ENCODE measurements at regions not wholly inside any gene's neighbourhood (a gene's known extent, or its start where the extent isn't known, plus 50 kb on each side); places are given as distances from the start of the nearest gene placed in this dataset.

GRCh38 chr13:63706751-63707150 is 2291.1 kb upstream of the PCDH20 start:
- no peaks in the 10 kb centered on the region for H3K4me1 ChIP-seq (ENCODE audit: control insufficient read depth, low read length)
- no peak overlapping the region for H3K4me3 ChIP-seq (ENCODE audit: low read length)
- no peaks in the 10 kb centered on the region for H3K9me3 ChIP-seq (ENCODE audit: control insufficient read depth, insufficient read depth, low read length)
- H3F3A ChIP-seq (ENCODE audit: control insufficient read depth, insufficient read depth): no peaks in the 10 kb centered on the region
- H3K36me3 ChIP-seq (ENCODE audit: control insufficient read depth, low read length): no peaks in the 10 kb centered on the region
- no peaks in the 10 kb centered on the region for H3K9me2 ChIP-seq (replicated peaks; ENCODE audit: control insufficient read depth, low read length)
- TF ChIP-seq, protein P1, sequence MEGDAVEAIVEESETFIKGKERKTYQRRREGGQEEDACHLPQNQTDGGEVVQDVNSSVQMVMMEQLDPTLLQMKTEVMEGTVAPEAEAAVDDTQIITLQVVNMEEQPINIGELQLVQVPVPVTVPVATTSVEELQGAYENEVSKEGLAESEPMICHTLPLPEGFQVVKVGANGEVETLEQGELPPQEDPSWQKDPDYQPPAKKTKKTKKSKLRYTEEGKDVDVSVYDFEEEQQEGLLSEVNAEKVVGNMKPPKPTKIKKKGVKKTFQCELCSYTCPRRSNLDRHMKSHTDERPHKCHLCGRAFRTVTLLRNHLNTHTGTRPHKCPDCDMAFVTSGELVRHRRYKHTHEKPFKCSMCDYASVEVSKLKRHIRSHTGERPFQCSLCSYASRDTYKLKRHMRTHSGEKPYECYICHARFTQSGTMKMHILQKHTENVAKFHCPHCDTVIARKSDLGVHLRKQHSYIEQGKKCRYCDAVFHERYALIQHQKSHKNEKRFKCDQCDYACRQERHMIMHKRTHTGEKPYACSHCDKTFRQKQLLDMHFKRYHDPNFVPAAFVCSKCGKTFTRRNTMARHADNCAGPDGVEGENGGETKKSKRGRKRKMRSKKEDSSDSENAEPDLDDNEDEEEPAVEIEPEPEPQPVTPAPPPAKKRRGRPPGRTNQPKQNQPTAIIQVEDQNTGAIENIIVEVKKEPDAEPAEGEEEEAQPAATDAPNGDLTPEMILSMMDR (IDR thresholded peaks at IDR 0.05; ENCODE audit: low read depth, low read length, poor library complexity, severe bottlenecking): no peak
- TF ChIP-seq EZH2phosphoT487 (IDR thresholded peaks at IDR 0.05; ENCODE audit: borderline replicate concordance, low read length): no peak
- H3K4me2 ChIP-seq (ENCODE audit: low read length): no peak overlapping the region
- no peaks in the 10 kb centered on the region for H4K20me1 ChIP-seq (ENCODE audit: control insufficient read depth, insufficient read depth, low read depth, low read length)
- H3K27me3 ChIP-seq (ENCODE audit: control insufficient read depth, low read length): no peaks in the 10 kb centered on the region
- no peak overlapping the region for H3K27ac ChIP-seq (ENCODE audit: low read depth, low read length)
- no peaks in the 10 kb centered on the region for H3K79me2 ChIP-seq (ENCODE audit: control insufficient read depth, low read length)

DNA sequence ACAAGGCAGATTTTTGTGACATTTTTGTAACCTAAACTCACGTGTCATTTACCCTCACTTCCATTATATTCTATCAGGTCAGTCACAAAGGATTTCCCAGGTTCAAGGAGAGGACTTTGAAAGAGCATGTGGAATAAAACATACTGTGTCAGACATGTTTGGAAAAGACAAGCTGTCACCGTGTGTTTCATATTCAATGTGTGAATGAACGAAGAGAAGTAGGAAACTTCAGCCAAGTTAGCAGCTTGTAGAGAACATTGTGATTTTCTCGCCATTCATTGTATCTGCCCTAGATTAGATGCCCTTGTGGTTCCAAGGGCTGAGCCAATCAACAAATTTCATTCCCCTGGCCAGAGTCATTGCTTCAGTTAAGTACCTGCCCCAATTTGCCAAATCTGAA is 2288.9 kb upstream of the PCDH20 start:
- Histone ChIP-seq H3K79me2 (ENCODE audit: control insufficient read depth, low read length) (no peaks in the 10 kb centered on the region), H3K9me2 (replicated peaks; ENCODE audit: control insufficient read depth, low read length) (no peaks in the 10 kb centered on the region), H3K4me2 (ENCODE audit: low read length) (no peak overlapping the region), H3K4me3 (ENCODE audit: low read length) (no peak overlapping the region), H3K27ac (ENCODE audit: low read depth, low read length) (no peak overlapping the region), H3K27me3 (ENCODE audit: control insufficient read depth, low read length) (no peaks in the 10 kb centered on the region), H3F3A (ENCODE audit: control insufficient read depth, insufficient read depth) (no peaks in the 10 kb centered on the region), H3K36me3 (ENCODE audit: control insufficient read depth, low read length) (no peaks in the 10 kb centered on the region), H3K4me1 (ENCODE audit: control insufficient read depth, low read length) (no peaks in the 10 kb centered on the region), H4K20me1 (ENCODE audit: control insufficient read depth, insufficient read depth, low read depth, low read length) (no peaks in the 10 kb centered on the region), H3K9me3 (ENCODE audit: control insufficient read depth, insufficient read depth, low read length) (no peaks in the 10 kb centered on the region)
- no peak for TF ChIP-seq EZH2phosphoT487 (IDR thresholded peaks at IDR 0.05; ENCODE audit: borderline replicate concordance, low read length)
- TF ChIP-seq, protein P1 (IDR thresholded peaks at IDR 0.05; ENCODE audit: low read depth, low read length, poor library complexity, severe bottlenecking): no peak

DNA sequence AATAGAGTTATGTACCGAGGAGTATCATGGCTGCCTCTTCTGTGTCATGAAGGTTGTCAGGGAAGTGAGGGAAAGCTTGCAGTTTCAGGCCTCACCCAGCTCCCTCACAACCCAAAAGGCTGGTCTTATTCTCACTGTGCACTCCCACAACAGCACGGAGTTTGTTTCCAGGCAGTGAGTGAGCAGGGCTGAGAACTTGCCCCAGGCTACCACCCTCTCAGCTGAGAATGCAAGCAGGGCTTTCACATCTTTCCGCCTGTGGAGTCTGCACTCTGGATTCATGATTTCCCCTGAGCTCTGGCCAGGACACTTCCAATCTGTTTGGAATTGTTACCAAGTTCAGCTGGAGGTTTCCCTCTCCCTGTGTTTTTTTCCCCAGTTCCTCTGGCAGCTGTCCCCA is 2284.7 kb upstream of the PCDH20 start:
- no peak overlapping the region for H3K4me3 ChIP-seq (ENCODE audit: low read length)
- H3K4me1 ChIP-seq (ENCODE audit: control insufficient read depth, low read length): no peaks in the 10 kb centered on the region
- no peaks in the 10 kb centered on the region for H3K36me3 ChIP-seq (ENCODE audit: control insufficient read depth, low read length)
- H3F3A ChIP-seq (ENCODE audit: control insufficient read depth, insufficient read depth): no peaks in the 10 kb centered on the region
- no peaks in the 10 kb centered on the region for H4K20me1 ChIP-seq (ENCODE audit: control insufficient read depth, insufficient read depth, low read depth, low read length)
- no peaks in the 10 kb centered on the region for H3K9me3 ChIP-seq (ENCODE audit: control insufficient read depth, insufficient read depth, low read length)
- no peaks in the 10 kb centered on the region for H3K79me2 ChIP-seq (ENCODE audit: control insufficient read depth, low read length)
- H3K4me2 ChIP-seq (ENCODE audit: low read length): no peak overlapping the region
- H3K27ac ChIP-seq (ENCODE audit: low read depth, low read length): no peak overlapping the region
- no peak for TF ChIP-seq EZH2phosphoT487 (IDR thresholded peaks at IDR 0.05; ENCODE audit: borderline replicate concordance, low read length)
- TF ChIP-seq, protein P1 (IDR thresholded peaks at IDR 0.05; ENCODE audit: low read depth, low read length, poor library complexity, severe bottlenecking): no peak
- no peaks in the 10 kb centered on the region for H3K9me2 ChIP-seq (replicated peaks; ENCODE audit: control insufficient read depth, low read length)
- H3K27me3 ChIP-seq (ENCODE audit: control insufficient read depth, low read length): no peaks in the 10 kb centered on the region

- Histone ChIP-seq H3K4me1 (ENCODE audit: control insufficient read depth, low read length) (no peaks in the 10 kb centered on the region), H4K20me1 (ENCODE audit: control insufficient read depth, insufficient read depth, low read depth, low read length) (no peaks in the 10 kb centered on the region), H3K4me2 (ENCODE audit: low read length) (no peak overlapping the region), H3K79me2 (ENCODE audit: control insufficient read depth, low read length) (no peaks in the 10 kb centered on the region), H3K36me3 (ENCODE audit: control insufficient read depth, low read length) (no peaks in the 10 kb centered on the region), H3K9me3 (ENCODE audit: control insufficient read depth, insufficient read depth, low read length) (no peaks in the 10 kb centered on the region), H3K27ac (ENCODE audit: low read depth, low read length) (no peak overlapping the region), H3K27me3 (ENCODE audit: control insufficient read depth, low read length) (no peaks in the 10 kb centered on the region), H3K4me3 (ENCODE audit: low read length) (no peak overlapping the region), H3F3A (ENCODE audit: control insufficient read depth, insufficient read depth) (no peaks in the 10 kb centered on the region), H3K9me2 (replicated peaks; ENCODE audit: control insufficient read depth, low read length) (no peaks in the 10 kb centered on the region)
- TF ChIP-seq EZH2phosphoT487 (IDR thresholded peaks at IDR 0.05; ENCODE audit: borderline replicate concordance, low read length): no peak
- TF ChIP-seq, protein P1 (IDR thresholded peaks at IDR 0.05; ENCODE audit: low read depth, low read length, poor library complexity, severe bottlenecking): no peak
These were observed 2284.3 kb upstream of the PCDH20 start for GRCh38 chr13:63699948-63700347.
